ENCODE measurements at regions not wholly inside any gene's neighbourhood (a gene's known extent, or its start where the extent isn't known, plus 50 kb on each side); places are given as distances from the start of the nearest gene placed in this dataset.

- intact Hi-C loops (cut with micrococcal nuclease): no loop called here
- POLR2A ChIA-PET: no interaction called here
- no TSS peak for BruUV-seq (replicated peaks)
Observed at GRCh38 chr2:185644828-185645227, 93.8 kb upstream of the FSIP2 start.

More at GRCh38 chr2:185644828-185645227, 93.8 kb upstream of the FSIP2 start:
- no peak overlapping the region for H2AFZ ChIP-seq (ENCODE audit: low read depth, low read length, poor library complexity, severe bottlenecking)
- H3K9me2 ChIP-seq (ENCODE audit: insufficient read depth): no peaks in the 10 kb centered on the region
- no peaks in the 10 kb centered on the region for H3K79me2 ChIP-seq (ENCODE audit: insufficient read depth, low read length)
- H3K4me3 ChIP-seq (replicated peaks in 1 of 2; ENCODE audit: low read depth in 1 of 2, low read length in 2 of 2): no peak overlapping the region
- H3K4me2 ChIP-seq (ENCODE audit: low read length): no peak overlapping the region
- H3K27ac ChIP-seq (ENCODE audit: low read depth, low read length): no peak overlapping the region
- no peaks in the 10 kb centered on the region for H3K36me3 ChIP-seq (ENCODE audit: control insufficient read depth in 1 of 2, insufficient read depth in 2 of 2, low read length in 2 of 2)
- H4K20me1 ChIP-seq (ENCODE audit: insufficient read depth): no peaks in the 10 kb centered on the region
- ATAC-seq (no peak), DNase-seq (ENCODE audit: low read depth, low spot score) (no peak)
- no peaks in the 10 kb centered on the region for H3K9me3 ChIP-seq (ENCODE audit: control insufficient read depth in 1 of 2, insufficient read depth in 1 of 2, low read depth in 1 of 2, low read length in 2 of 2)
- no peak for TF ChIP-seq SP1 (IDR thresholded peaks at IDR 0.05; ENCODE audit: low read depth)
- TF ChIP-seq, protein P1, sequence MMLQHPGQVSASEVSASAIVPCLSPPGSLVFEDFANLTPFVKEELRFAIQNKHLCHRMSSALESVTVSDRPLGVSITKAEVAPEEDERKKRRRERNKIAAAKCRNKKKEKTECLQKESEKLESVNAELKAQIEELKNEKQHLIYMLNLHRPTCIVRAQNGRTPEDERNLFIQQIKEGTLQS (IDR thresholded peaks at IDR 0.05): no peak
- TF ChIP-seq ZBTB33 (IDR thresholded peaks at IDR 0.05; ENCODE audit: extremely low read depth, insufficient replicate concordance, low read length): no peak
- TF ChIP-seq, protein P2, sequence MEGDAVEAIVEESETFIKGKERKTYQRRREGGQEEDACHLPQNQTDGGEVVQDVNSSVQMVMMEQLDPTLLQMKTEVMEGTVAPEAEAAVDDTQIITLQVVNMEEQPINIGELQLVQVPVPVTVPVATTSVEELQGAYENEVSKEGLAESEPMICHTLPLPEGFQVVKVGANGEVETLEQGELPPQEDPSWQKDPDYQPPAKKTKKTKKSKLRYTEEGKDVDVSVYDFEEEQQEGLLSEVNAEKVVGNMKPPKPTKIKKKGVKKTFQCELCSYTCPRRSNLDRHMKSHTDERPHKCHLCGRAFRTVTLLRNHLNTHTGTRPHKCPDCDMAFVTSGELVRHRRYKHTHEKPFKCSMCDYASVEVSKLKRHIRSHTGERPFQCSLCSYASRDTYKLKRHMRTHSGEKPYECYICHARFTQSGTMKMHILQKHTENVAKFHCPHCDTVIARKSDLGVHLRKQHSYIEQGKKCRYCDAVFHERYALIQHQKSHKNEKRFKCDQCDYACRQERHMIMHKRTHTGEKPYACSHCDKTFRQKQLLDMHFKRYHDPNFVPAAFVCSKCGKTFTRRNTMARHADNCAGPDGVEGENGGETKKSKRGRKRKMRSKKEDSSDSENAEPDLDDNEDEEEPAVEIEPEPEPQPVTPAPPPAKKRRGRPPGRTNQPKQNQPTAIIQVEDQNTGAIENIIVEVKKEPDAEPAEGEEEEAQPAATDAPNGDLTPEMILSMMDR (IDR thresholded peaks at IDR 0.05 in 2 of 3, conservative IDR thresholded peaks at IDR 0.05 in 1 of 3; ENCODE audit: borderline replicate concordance in 1 of 3, insufficient read depth in 1 of 3, low read depth in 2 of 3, low read length in 2 of 3): no peak
- TF ChIP-seq ELF1 (IDR thresholded peaks at IDR 0.05; ENCODE audit: borderline replicate concordance, low read depth): no peak
- no peak for TF ChIP-seq POLR2AphosphoS5 (IDR thresholded peaks at IDR 0.05; ENCODE audit: low read depth, low read length)
- H3K27me3 ChIP-seq (ENCODE audit: insufficient read depth, low read length): no peaks in the 10 kb centered on the region
- ChIA-PET RAD21 (ENCODE audit: low non-redundant PET in 1 of 2, low total read pairs in 2 of 2, uncharacterized antibody in 2 of 2, unreplicated experiment in 2 of 2) (no interaction called here), CTCF (interaction anchor here (0.7 kb wide), 1 partner anchor 16 kb away, joined by 3 read pairs; no protein-coding TSS in a partner anchor)
- H3K9ac ChIP-seq (ENCODE audit: low read length): no peak overlapping the region
- H3K4me1 ChIP-seq (ENCODE audit: control insufficient read depth in 1 of 2, insufficient read depth in 2 of 2, low read length in 2 of 2): no peaks in the 10 kb centered on the region

Data from HCT116 (cell line).